ENCODE measurements at regions not wholly inside any gene's neighbourhood (a gene's known extent, or its start where the extent isn't known, plus 50 kb on each side); places are given as distances from the start of the nearest gene placed in this dataset.

DNA sequence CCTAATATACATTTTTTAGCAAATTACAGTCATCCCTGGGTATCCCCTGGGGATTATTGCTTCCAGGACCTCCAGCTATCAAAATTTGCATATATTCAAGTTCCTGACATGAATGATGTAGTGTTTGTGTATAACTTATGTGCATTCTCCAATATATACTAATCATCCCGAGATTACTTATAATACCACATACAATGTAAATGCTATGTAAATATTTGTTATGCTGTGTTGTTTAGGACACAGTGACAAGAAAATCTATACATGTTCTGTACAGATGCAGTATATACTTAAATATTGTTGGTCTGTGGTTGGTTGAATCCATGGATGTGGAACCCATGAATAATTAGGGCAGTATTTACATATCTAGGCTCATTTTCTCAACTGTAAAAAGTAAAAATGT is 1060.3 kb downstream of the DSC3 start:
- TF ChIP-seq, protein P1, sequence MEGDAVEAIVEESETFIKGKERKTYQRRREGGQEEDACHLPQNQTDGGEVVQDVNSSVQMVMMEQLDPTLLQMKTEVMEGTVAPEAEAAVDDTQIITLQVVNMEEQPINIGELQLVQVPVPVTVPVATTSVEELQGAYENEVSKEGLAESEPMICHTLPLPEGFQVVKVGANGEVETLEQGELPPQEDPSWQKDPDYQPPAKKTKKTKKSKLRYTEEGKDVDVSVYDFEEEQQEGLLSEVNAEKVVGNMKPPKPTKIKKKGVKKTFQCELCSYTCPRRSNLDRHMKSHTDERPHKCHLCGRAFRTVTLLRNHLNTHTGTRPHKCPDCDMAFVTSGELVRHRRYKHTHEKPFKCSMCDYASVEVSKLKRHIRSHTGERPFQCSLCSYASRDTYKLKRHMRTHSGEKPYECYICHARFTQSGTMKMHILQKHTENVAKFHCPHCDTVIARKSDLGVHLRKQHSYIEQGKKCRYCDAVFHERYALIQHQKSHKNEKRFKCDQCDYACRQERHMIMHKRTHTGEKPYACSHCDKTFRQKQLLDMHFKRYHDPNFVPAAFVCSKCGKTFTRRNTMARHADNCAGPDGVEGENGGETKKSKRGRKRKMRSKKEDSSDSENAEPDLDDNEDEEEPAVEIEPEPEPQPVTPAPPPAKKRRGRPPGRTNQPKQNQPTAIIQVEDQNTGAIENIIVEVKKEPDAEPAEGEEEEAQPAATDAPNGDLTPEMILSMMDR (IDR thresholded peaks at IDR 0.05; ENCODE audit: low read depth, low read length, poor library complexity, severe bottlenecking), result no peak
- TF ChIP-seq EZH2phosphoT487 (IDR thresholded peaks at IDR 0.05; ENCODE audit: borderline replicate concordance, low read length), result no peak

Measured in DOHH2 (cell line).